Prostate gland (tissue), 2 donors: ENCODE measurements at regions not wholly inside any gene's neighbourhood (a gene's known extent, or its start where the extent isn't known, plus 50 kb on each side); places are given as distances from the start of the nearest gene placed in this dataset.

Source experiments
- DNase-seq: peaks from one replicate; pipeline ENCODE4 v3.0.0-alpha.2; 2019; ENCODE audit warnings: low spot score
- H3K27ac ChIP-seq, 2 donors: fragments of 200-600 bp; sonication (generic); 2 replicates each; pipeline ENCODE4 v1.5.1; 2017 to 2019
- H3K27me3 ChIP-seq: fragments of 200-600 bp; sonication (generic); replicated peaks from 2 replicates; pipeline ENCODE4 v1.5.1; 2019; ENCODE audit not compliant: insufficient read depth
- H3K36me3 ChIP-seq, 2 donors: fragments of 200-600 bp; sonication (generic); 1 replicate in 1 of 2; 2 replicates in 1 of 2; pipeline versions ENCODE4 v1.5.1 to v1.8.1; 2017 to 2019
- H3K4me1 ChIP-seq: fragments of 200-600 bp; sonication (generic); replicated peaks from 2 replicates; pipeline ENCODE4 v1.5.1; 2019
- H3K4me3 ChIP-seq, 2 donors: fragments of 200-600 bp; sonication (generic); 2 replicates each; pipeline ENCODE4 v1.5.1; 2017 to 2019
- H3K9me3 ChIP-seq: fragments of 200-600 bp; sonication (generic); 2 replicates; pipeline ENCODE4 v1.5.1; 2017
- CTCF ChIP-seq, 4 experiments: fragments of 200-600 bp in 2 of 4; fragments of 450-650 bp in 2 of 4; sonication (generic) in 2 of 4; IDR thresholded peaks; 1 replicate in 3 of 4; 2 replicates in 1 of 4; pipeline ENCODE4 v1.5.1; 2016 to 2019; ENCODE audit warnings: antibody characterized with exemption in 4 of 4, mild to moderate bottlenecking in 2 of 4, moderate library complexity in 2 of 4
- POLR2A ChIP-seq: fragments of 450-650 bp; IDR thresholded peaks from one replicate; pipeline ENCODE4 v1.6.1; 2016; ENCODE audit warnings: antibody characterized with exemption, mild to moderate bottlenecking
- POLR2AphosphoS5 ChIP-seq: sonication (generic); formaldehyde crosslinking; IDR thresholded peaks from one replicate; pipeline ENCODE4 v1.6.1; 2017; ENCODE audit warnings: antibody characterized with exemption
- WGBS: methylation state at CpG from one replicate; pipeline ENCODE4 v1.1.5; 2018; 5-methylcytosine and 5-hydroxymethylcytosine counted together
- intact Hi-C: fragments of 100-400 bp; cut with DNase I; formaldehyde crosslinking; loops from one replicate; pipeline ENCODE4 v1.14.2; 2022

- no peaks in the 10 kb centered on the region for H3K27me3 ChIP-seq
- 98% methylated on average over 8 of the region's 8 CpGs for WGBS
- H3K9me3 ChIP-seq, result no peaks in the 10 kb centered on the region
- H3K4me1 ChIP-seq, result no peaks in the 10 kb centered on the region
- intact Hi-C loops, result loop anchor here (10.0 kb wide), 4 partner anchors 57 to 453 kb away; no protein-coding TSS in a partner anchor
- TF ChIP-seq POLR2AphosphoS5 (no peak), CTCF (IDR thresholded peaks at IDR 0.05) (no peak)
- no peaks in the 10 kb centered on the region for H3K36me3 ChIP-seq
- H3K27ac ChIP-seq, result no peak overlapping the region
- DNase-seq, result no peak
- H3K4me3 ChIP-seq, result no peak overlapping the region
Measured at GRCh38 chrX:39811376-39811775, 286.4 kb downstream of the BCOR start.

- DNase-seq, result peak; percentile 69
- Histone ChIP-seq H3K27ac (peak overlapping the region in 1 of 2 donors; percentile 18), H3K4me3 (no peak overlapping the region), H3K27me3 (no peaks in the 10 kb centered on the region), H3K9me3 (no peaks in the 10 kb centered on the region), H3K4me1 (no peaks in the 10 kb centered on the region), H3K36me3 (no peaks in the 10 kb centered on the region)
- 31% methylated on average over 15 of the region's 17 CpGs for WGBS
- TF ChIP-seq CTCF (IDR thresholded peaks at IDR 0.05) (no peak), POLR2A (no peak), POLR2AphosphoS5 (peak; percentile 65)
- intact Hi-C loops, result loop anchor here (10.0 kb wide), 4 partner anchors 59 to 451 kb away; no protein-coding TSS in a partner anchor
Measured at GRCh38 chrX:39813631-39814277, 284.0 kb downstream of the BCOR start.

GRCh38 chrX:39814391-39814790 is 283.4 kb downstream of the BCOR start:
- H3K27ac ChIP-seq, result no peak overlapping the region
- no peaks in the 10 kb centered on the region for H3K4me1 ChIP-seq
- H3K9me3 ChIP-seq, result no peaks in the 10 kb centered on the region
- DNase-seq, result no peak
- 62% methylated on average over 4 of the region's 4 CpGs for WGBS
- TF ChIP-seq POLR2A (no peak), CTCF (IDR thresholded peaks at IDR 0.05) (peak in 3 of 4 experiments; percentile 23 to 43 (median 38)), POLR2AphosphoS5 (no peak)
- no peaks in the 10 kb centered on the region for H3K27me3 ChIP-seq
- intact Hi-C loops, result loop anchor here (10.0 kb wide), 4 partner anchors 60 to 450 kb away; no protein-coding TSS in a partner anchor
- no peak overlapping the region for H3K4me3 ChIP-seq
- no peaks in the 10 kb centered on the region for H3K36me3 ChIP-seq

GRCh38 chrX:39815631-39816030 is 282.1 kb downstream of the BCOR start:
- Histone ChIP-seq H3K9me3 (no peaks in the 10 kb centered on the region), H3K36me3 (no peaks in the 10 kb centered on the region), H3K27me3 (no peaks in the 10 kb centered on the region), H3K4me3 (no peak overlapping the region), H3K27ac (no peak overlapping the region), H3K4me1 (no peaks in the 10 kb centered on the region)
- TF ChIP-seq POLR2A (no peak), CTCF (IDR thresholded peaks at IDR 0.05) (no peak), POLR2AphosphoS5 (no peak)
- intact Hi-C loops, result loop anchor here (10.0 kb wide), 4 partner anchors 61 to 449 kb away; no protein-coding TSS in a partner anchor
- DNase-seq, result no peak
- no CpG with 5 or more reads among the region's 1 CpG for WGBS
